DMS53 (cell line): ENCODE measurements at regions not wholly inside any gene's neighbourhood (a gene's known extent, or its start where the extent isn't known, plus 50 kb on each side); places are given as distances from the start of the nearest gene placed in this dataset.
"Not testable (repeated sequence)": the region's sequence is repeated elsewhere in the genome, so short reads cannot be mapped to it uniquely, and the experiment has no call there.

ENCODE experiments used
- DNase-seq: peaks from one replicate; lab custom pipeline; 2025; lab: John Stamatoyannopoulos, UW

DNA sequence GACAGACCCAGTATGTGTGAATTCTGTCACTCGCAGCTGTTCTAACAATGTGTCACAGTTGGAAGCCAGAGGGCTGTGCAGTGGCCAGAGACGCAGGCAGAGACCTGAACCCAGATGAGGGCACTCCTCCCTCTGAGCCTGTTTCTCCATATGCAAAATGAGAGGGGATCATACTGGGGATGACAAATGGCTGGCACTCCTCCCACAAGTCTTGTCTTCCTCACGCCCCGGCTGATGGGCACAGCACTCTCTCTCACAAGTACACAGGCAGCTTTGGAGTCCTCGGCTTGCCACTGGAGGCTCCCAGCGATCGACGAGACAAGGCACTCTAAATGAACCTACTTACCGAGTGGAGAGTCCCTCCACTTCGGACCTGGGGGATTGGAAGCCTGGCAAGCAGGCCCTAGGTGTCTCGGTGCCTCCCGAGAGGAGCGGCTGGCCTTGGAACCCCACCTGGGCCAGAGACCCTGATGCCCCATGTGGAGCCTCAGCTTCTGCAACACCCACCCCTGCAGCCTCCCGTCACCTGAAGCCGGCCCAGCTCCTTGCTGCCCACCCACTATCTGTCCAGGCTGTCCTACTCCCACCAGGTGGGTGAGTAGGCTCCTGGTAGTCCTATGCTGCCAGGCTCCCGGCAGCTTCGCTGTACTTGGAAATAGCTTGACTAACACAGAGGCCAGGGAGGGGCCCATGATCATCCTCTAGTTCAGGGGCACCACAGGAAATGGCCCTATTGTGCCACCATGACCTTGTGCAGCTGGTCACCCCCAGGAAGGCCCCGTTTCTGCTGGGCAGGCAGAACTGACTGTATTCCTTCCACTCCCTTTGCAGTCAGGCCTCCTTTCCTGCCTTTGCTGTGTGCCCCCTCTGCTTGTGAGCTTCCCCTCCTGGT lies 65.0 kb upstream of the IQSEC1 start:
- DNase-seq = no peak

DNA sequence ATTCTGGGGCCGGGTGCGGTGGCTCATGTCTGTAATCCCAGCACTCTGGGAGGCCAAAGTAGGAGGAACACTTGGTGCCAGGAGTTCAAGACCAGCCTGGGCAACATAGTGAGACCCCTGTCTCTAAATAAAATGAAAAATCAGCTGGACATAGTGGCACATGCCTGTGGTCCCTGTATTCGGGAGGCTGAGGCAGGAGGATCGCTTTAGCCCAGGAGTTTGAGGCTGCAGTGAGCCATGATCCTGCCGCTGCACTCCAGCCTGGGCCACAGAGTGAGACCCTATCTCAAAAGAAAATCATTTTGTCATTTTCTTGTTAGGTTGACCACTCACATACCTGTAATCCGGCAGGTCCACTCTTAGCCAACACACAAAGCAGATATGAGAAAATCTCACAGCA lies 63.6 kb upstream of the IQSEC1 start:
- not testable (repeated sequence) for DNase-seq

DNA sequence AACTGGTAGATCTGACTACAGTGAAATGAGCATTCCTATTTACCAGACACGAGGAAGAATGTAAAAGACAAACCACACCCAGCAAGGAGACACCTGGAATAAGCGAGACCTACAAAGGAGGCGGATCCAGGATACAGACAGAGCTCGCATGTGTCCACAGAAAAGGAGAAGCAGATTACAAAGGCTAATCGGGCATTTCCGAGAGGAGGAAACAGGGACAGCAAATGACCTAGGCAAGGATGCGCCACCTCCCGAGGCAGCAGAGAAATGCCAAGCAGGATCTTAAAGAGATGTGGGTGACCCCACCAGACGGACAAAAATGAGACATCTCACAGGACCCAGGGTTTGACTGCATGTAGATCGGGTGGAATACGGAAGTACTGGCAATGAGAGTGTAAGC lies 63.2 kb upstream of the IQSEC1 start:
- no peak for DNase-seq

DNA sequence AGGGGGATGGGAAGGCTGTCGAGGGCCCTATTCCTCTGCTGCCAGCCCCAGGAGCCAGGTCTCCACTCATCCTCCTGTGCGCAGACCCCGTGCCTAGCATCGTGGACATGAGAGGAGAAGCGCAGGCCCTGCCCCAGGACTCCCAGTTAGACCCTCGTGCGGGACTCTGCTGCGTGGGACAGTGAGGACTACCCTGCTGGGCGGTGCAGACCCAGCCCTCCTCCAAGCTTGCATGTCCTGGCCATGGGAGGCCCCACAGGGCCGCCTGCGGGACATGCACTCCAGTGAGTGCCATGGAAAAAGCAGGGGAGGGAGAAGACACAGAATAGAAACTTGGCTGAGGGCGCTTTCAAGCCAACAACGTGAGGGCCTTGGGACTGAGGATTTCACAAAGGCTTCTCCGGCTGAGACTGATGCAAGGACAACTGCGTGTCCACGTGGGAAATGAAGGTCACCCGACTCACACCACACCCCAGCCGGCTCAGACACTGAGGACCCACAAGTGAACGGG lies 62.6 kb upstream of the IQSEC1 start:
- DNase-seq = no peak

DNA sequence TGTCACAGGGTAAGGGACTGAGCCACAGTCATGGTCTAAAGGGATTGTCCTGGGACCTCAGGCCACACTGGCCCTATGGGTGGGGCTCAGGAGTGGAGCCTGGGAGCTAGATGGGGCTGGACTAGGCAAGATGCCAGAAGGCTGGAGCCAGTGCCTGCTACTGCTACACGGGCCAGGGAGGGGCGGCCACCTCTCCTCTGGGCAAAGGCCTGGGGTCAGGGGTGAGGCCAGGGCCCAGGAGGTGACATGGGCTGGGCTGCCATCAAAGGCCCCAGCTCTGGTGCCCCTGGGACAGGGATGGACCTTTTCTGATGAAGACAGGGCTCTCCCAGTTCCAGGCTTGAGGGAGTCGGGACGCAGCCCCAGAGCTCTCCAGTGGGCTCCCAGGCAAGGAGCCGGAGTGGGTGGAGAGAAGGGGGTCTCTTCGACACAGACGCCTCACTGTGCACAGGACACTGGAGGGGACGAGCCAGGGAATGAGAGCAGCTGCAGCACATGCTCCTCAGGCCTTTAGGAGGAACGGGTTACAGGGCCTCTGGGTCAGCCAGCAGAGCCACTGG lies 62.1 kb upstream of the IQSEC1 start:
- DNase-seq = no peak

DNA sequence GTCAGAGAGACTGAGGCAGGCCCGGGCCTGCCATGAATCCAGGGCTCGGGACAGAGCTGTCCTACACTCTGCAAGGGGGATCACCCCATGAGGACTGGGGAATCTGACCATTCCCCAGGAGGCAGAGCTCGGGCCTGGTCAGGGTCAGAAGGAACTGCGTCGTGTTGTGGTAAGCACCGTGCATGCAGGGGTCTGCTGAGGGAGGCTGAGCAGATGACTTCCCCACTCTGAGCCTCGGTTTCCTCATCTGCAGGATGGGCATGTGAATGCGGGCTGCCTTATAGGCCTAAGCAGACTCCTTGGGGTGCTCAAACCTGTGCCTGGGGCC lies 61.6 kb upstream of the IQSEC1 start:
- DNase-seq = no peak

DNA sequence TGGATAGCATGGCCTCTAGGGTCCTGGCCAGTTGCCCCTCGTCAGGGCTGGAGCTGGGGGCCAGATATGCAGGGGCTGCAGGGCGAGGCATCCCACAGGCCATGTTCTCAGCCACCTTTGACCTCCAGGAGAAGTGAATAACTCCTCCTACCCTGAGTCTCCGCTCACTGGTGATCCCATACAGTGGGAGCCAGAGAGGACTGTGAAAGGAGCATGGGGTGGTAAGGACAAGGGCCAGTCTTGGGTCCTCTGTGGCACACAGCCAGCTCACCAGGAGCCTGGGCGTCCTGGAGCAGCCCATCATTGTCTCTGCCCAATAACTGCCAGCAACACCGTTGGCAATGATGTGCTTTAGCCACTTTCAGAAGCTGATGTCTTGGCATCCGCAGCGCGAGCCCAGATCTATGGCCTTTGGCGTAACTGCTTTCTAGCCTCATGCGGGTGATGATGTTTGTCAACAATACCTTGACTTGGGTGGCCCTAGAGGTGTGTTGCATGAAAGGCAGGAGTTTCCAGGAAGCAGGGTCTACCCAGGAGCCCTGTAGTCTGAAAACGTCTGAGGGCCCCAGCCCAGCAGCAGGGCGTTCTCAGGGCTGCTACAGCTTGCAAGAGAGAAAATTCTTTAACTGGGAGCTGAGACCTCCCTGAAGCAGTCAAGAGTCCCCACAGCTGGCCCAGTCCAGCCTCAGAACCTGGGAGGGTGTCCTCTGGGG lies 61.1 kb upstream of the IQSEC1 start:
- no peak for DNase-seq

DNA sequence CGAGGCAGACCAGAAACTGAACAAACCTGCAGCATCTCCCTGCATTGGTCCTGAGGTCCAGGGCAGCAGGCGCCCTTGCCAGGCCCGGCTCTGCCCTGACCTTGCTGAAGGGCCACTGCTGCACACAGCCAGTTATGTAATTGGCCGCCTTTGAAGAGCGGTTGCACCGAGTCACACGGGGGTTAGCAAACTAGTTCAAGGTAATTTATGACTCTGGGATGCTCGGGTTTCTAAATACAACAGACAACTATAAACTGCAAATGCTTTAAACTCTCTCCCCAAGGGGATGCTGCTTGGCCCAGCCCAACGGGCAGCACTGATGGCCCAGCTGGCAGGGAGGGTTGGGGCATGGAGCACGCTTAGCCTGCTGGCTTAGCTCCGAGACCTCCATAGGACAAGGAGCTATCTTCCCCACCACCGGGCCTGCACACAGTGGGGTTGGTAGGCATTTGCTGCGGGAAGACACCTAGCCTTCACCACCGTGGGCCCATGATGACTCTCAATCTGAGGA lies 60.3 kb upstream of the IQSEC1 start:
- no peak for DNase-seq

DNA sequence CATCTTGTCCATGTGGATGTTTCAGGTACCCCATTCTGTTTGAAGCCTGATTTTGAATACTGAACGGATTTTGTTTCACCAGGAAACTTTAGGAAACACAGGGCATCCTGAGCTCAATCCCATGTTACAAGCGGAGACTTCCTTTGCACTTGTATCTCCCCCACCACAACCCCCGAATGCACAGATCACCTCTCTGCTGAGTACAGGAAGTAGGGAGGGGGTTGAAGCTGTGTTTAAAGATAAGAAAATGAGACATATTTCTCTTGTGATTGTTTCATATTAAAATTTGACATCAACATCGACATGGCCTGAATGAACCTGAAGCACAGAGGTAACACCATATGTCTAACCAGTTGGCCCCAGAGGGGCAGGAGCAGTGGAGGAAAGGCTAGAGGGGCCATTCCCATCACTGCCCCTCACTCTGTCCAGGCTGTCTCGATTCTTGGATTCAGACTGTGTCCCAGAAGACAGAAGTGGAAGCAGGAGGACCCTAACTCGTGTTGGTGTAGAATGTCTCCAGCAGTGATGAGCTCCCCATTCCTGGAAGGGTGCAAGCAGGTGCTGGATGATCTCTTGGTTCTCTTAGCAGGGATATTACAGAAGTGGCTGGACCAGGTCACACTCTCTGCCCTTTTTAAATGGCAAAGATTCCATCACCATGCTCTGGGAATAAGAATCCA lies 59.6 kb upstream of the IQSEC1 start:
- DNase-seq = no peak

DNA sequence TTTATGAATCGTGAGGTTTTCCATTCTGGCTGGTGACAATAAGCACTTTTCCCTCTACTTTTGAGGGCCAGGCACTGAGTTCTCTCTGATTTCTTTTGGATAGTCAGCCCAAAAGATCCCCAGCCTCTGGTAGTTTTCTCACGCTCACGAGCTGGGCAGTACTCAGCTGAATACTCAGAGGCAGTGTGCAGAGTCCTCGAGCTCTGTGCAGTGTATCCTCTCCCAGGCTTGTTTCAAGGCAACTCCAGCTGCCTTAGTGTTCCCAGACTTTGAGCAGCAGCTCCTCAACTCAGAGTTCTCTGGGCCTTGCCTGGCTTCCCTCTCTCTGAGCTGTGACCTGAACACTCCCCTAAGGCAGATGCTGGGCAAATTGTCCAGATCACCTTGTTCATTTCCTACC lies 59.1 kb upstream of the IQSEC1 start:
- no peak for DNase-seq

DNA sequence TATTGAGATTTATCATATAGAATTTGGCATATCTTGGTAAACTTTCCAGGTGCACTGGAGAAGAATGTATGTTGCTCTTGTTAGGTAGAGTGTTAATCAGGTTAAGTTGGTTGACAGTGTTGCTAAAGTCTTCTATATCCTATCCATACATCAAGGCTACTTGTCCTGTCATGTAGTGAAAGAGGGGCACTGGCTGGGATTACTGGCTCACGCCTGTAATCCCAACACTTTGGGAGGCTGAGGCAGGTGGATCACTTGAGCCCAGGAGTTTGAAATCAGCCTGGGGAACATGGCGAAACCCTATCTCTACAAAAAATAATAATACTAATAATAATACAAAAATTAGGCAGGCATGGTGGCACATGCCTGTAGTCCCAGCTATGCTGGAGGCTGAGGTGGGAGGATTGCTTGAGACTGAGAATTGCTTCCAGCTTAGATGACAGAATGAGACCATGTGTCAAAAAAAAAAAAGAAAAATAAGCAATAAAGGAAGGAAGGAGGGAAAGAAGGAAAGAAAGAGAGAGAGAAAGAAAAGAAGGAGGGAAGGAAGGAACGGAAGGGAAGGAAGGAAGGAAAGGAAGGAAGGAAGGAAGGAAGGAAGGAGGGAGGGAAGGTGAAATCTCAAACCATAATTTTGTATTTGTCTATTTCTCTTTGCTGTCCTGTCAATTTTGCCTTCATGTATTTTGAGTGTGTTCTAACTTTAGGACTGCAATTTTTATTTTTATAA lies 57.4 kb upstream of the IQSEC1 start:
- no peak for DNase-seq

DNA sequence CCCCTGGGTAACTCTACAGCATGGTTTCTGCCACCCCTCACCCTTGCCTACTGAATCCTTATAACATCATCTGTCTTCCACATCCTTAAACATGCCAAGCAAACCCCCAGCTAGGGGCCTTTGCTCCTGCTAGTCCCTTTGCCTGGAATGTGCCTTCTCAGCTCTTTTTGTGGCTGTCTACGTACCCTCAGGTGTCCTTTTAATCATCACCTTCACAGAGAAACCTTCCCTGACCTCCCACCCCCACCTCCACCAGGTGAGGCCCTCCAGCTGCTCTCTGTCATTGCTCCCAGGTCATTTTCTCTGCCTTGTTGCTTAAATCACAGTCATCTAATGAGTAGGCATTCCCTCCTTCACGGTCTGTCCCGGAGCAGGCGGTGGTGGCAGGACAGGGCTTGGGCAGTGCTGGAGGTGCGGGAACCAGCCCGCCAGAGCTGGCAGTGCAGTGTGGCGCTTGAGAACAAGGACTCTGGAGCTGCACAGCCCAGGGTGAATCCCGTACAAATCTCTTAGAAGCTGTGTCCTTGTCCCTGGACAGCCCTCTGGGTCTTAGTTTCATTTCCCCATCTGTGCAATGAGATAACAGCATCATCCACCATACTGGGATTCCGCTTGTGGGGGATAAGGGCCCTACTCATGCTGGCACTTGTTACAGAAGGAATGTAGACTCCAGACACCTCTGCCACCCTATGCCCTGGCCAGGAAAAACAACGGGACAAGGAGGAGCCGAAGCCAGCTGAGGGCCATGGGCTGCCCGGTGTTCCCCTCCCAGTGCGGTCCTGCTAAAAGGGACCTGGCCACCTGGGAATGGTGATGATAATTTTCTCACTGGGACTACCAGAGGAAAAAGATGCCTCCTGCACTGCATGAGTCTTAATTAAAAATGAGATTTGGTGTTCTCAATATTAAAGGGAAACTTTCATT lies 52.1 kb upstream of the IQSEC1 start:
- DNase-seq = no peak

DNA sequence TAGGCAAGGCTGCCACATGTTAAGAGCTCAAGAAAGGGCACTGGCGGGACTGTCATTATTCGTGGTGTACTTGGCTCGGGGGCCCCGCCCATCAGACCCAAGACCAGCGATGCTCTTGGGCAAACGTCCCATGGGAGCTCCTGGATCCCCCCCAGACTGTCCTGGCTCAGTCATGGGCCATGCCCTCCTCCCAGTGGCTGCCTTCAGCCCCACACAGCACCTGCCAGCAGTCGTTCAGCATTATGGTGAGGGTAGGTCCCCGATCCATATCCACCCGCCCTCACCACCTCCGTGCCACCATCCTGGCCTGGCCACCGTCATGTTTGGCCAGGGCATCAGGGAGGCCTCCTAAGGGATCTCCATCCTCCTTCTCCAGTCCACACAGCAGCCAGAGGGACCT lies 51.4 kb upstream of the IQSEC1 start:
- no peak for DNase-seq

DNA sequence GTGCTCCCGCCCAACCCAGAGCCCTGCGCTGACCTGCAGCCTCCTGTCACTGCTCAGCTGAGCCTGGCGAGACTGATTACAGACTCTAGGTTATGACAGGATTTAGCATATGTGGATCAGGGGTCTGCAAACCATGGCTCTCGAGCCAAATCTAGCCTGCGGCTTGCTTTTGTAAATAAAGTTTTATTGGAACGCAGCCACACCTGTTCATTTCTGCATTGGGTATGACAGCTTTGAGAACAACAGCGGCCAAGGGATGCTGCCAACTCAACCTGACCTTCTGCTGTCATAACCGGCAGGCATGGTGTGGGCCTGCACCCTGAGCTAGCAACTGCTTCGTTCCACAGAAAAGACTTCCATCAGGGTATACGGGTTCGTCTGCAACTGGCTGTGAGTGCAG lies 50.5 kb upstream of the IQSEC1 start:
- DNase-seq = no peak

DNA sequence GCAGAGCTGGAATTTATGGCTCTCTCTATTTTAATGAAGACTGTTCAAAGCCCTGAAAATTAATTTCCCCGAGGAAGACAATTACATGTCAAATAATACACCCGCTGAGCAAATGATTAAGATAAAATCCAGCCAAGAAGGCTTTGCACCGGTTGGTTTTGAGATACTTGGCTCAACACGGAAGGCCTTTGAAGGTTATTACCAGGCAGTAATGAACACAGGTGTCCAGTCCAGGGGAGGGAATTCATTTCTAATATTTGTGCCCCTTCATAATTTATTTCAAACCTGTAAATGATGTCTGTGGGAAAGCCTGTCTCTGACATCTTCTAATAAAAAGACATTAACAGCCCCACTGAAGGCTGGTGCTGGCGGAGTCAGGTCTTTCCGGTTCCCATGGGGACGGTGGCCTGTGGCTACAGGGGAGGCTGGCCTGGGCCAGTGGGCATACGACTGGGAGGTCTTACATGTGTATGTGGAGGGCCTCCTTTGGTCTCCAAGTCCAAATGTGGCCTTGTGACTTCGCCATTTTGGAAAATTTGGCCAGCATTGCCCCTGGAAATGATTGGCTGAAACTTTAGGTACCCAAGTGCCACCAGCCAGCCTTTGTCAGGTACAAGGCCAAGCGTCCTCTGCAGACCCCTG lies 49.9 kb upstream of the IQSEC1 start:
- no peak for DNase-seq
